H9 (cell line): ENCODE measurements at regions not wholly inside any gene's neighbourhood (a gene's known extent, or its start where the extent isn't known, plus 50 kb on each side); places are given as distances from the start of the nearest gene placed in this dataset.

Experiments used
- DNase-seq: peaks from one replicate; pipeline ENCODE4 v3.0.0-alpha.2; 2017
- H2AFZ ChIP-seq: one replicate; pipeline ENCODE4 v1.6.1; 2013; ENCODE audit warnings: mild to moderate bottlenecking, low read length, control low read depth, moderate library complexity
- H2AK5ac ChIP-seq: 2 replicates; pipeline ENCODE4 v1.6.1; 2013; ENCODE audit warnings: low read length, control low read depth, mixed read lengths; ENCODE audit not compliant: insufficient read length
- H2BK120ac ChIP-seq: one replicate; pipeline ENCODE4 v1.6.1; 2013; ENCODE audit warnings: low read depth, mild to moderate bottlenecking, low read length, control low read depth, inconsistent platforms; ENCODE audit not compliant: poor library complexity, severe bottlenecking
- H2BK12ac ChIP-seq: 2 replicates; pipeline ENCODE4 v1.6.1; 2013; ENCODE audit warnings: low read length, control low read depth, mixed read lengths, low read depth; ENCODE audit not compliant: insufficient read length
- H2BK15ac ChIP-seq: 2 replicates; pipeline ENCODE4 v1.6.1; 2013; ENCODE audit warnings: low read depth, low read length, control low read depth
- H2BK20ac ChIP-seq: one replicate; pipeline ENCODE4 v1.6.1; 2013; ENCODE audit warnings: low read depth, mild to moderate bottlenecking, low read length, control low read depth, inconsistent platforms; ENCODE audit not compliant: poor library complexity, severe bottlenecking
- H2BK5ac ChIP-seq: 2 replicates; pipeline ENCODE4 v1.6.1; 2013; ENCODE audit warnings: low read length, control low read depth, mixed read lengths; ENCODE audit not compliant: insufficient read length
- H3K14ac ChIP-seq: 2 replicates; pipeline ENCODE4 v1.6.1; 2013; ENCODE audit warnings: low read length, control low read depth; ENCODE audit not compliant: insufficient read depth
- H3K18ac ChIP-seq: 2 replicates; pipeline ENCODE4 v1.6.1; 2013; ENCODE audit warnings: low read depth, mild to moderate bottlenecking, mixed read lengths, low read length, control low read depth; ENCODE audit not compliant: insufficient read length
- H3K23ac ChIP-seq: 2 replicates; pipeline ENCODE4 v1.6.1; 2013; ENCODE audit warnings: low read length, control low read depth, mixed read lengths, low read depth; ENCODE audit not compliant: insufficient read length
- H3K23me2 ChIP-seq: 2 replicates; pipeline ENCODE4 v1.6.1; 2013; ENCODE audit warnings: low read depth, mild to moderate bottlenecking, mixed read lengths, low read length, control low read depth; ENCODE audit not compliant: insufficient read length, poor library complexity, severe bottlenecking
- H3K27ac ChIP-seq: 2 replicates; pipeline ENCODE4 v1.5.1; 2013; ENCODE audit warnings: low read length, control low read depth, mixed read lengths, low read depth; ENCODE audit not compliant: insufficient read length
- H3K27me3 ChIP-seq: 2 replicates; pipeline ENCODE4 v1.6.1; 2013; ENCODE audit warnings: low read length, control low read depth, inconsistent platforms; ENCODE audit not compliant: insufficient read depth
- H3K4ac ChIP-seq: 2 replicates; pipeline ENCODE4 v1.6.1; 2013; ENCODE audit warnings: low read depth, mild to moderate bottlenecking, control low read depth, inconsistent platforms, low read length, moderate library complexity
- H3K4me1 ChIP-seq: 2 replicates; pipeline ENCODE4 v1.6.1; 2013; ENCODE audit warnings: low read length, control low read depth, inconsistent platforms; ENCODE audit not compliant: insufficient read depth
- H3K4me2 ChIP-seq: 2 replicates; pipeline ENCODE4 v1.6.1; 2013; ENCODE audit warnings: low read length, control low read depth, mixed read lengths; ENCODE audit not compliant: insufficient read length, insufficient read depth
- H3K56ac ChIP-seq: 2 replicates; pipeline ENCODE4 v1.6.1; 2013; ENCODE audit warnings: low read depth, mild to moderate bottlenecking, mixed read lengths, low read length, control low read depth; ENCODE audit not compliant: insufficient read length
- H3K79me1 ChIP-seq: 2 replicates; pipeline ENCODE4 v1.6.1; 2013; ENCODE audit warnings: low read depth, mild to moderate bottlenecking, moderate library complexity, low read length, control low read depth, inconsistent platforms; ENCODE audit not compliant: insufficient read depth, poor library complexity, severe bottlenecking
- H3K79me2 ChIP-seq: 2 replicates; pipeline ENCODE4 v1.6.1; 2013; ENCODE audit warnings: low read length, control low read depth, inconsistent platforms; ENCODE audit not compliant: insufficient read depth
- H3K9ac ChIP-seq: 2 replicates; pipeline ENCODE4 v1.6.1; 2013; ENCODE audit warnings: low read length, control low read depth, mixed read lengths; ENCODE audit not compliant: insufficient read length; ENCODE audit errors: extremely low read depth
- H3K9me3 ChIP-seq: one replicate; pipeline ENCODE4 v1.6.1; 2013; ENCODE audit warnings: low read depth, low read length, inconsistent platforms; ENCODE audit not compliant: control insufficient read depth
- H3T11ph ChIP-seq: one replicate; pipeline ENCODE4 v1.6.1; 2013; ENCODE audit warnings: mild to moderate bottlenecking, low read length, control low read depth, inconsistent platforms
- H4K20me1 ChIP-seq: one replicate; pipeline ENCODE4 v1.6.1; 2013; ENCODE audit not compliant: control insufficient read depth, insufficient read length, insufficient read depth
- H4K5ac ChIP-seq: 2 replicates; pipeline ENCODE4 v1.6.1; 2013; ENCODE audit warnings: low read depth, mild to moderate bottlenecking, mixed read lengths, low read length, control low read depth; ENCODE audit not compliant: insufficient read length
- H4K8ac ChIP-seq: replicated peaks from 2 replicates; pipeline ENCODE4 v1.6.1; 2013; ENCODE audit warnings: low read length, control low read depth, mixed read lengths, low read depth; ENCODE audit not compliant: insufficient read length
- H4K91ac ChIP-seq: 2 replicates; pipeline ENCODE4 v1.6.1; 2013; ENCODE audit warnings: low read depth, mild to moderate bottlenecking, moderate library complexity, mixed read lengths, low read length, control low read depth; ENCODE audit not compliant: insufficient read length
- H3K27ac Mint-ChIP-seq, 3 experiments: 2 replicates in 2 of 3; 3 replicates in 1 of 3; pipeline ENCODE4 v1.8.0; 2020 to 2021; ENCODE audit warnings: mixed read lengths in 3 of 3, mild to moderate bottlenecking in 1 of 3, moderate library complexity in 1 of 3
- H3K27me3 Mint-ChIP-seq: 2 replicates; pipeline ENCODE4 v1.8.0; 2021; ENCODE audit warnings: low read depth, mild to moderate bottlenecking, moderate library complexity, mixed read lengths
- H3K36me3 Mint-ChIP-seq, 3 experiments: 2 replicates in 2 of 3; 3 replicates in 1 of 3; pipeline ENCODE4 v1.8.0; 2020 to 2021; ENCODE audit warnings: low read depth in 3 of 3, mixed read lengths in 3 of 3; ENCODE audit not compliant: insufficient read depth in 1 of 3
- H3K4me1 Mint-ChIP-seq, 2 experiments: 2 replicates each; pipeline ENCODE4 v1.8.0; 2020; ENCODE audit warnings: mixed read lengths in 2 of 2
- H3K4me3 Mint-ChIP-seq, 2 experiments: 2 replicates in 1 of 2; 3 replicates in 1 of 2; pipeline ENCODE4 v1.8.0; 2020 to 2021; ENCODE audit warnings: mild to moderate bottlenecking in 2 of 2, mixed read lengths in 2 of 2, moderate library complexity in 1 of 2
- H3K9me3 Mint-ChIP-seq, 2 experiments: 2 replicates in 1 of 2; 3 replicates in 1 of 2; pipeline ENCODE4 v1.8.0; 2020; ENCODE audit warnings: mild to moderate bottlenecking in 2 of 2, mixed read lengths in 2 of 2, moderate library complexity in 1 of 2
- WGBS: extraction: QIAGEN DNeasy Blood & Tissue Kit; methylation state at CpG from one replicate; pipeline ENCODE4 v1.1.7; 2013; ENCODE audit warnings: missing lambda C conversion rate, low lambda C conversion rate, mixed read lengths; ENCODE audit not compliant: insufficient read length; ENCODE audit errors: extremely low coverage; 5-methylcytosine and 5-hydroxymethylcytosine counted together
- TF ChIP-seq, protein P1 (sequence below): fragments of 200-600 bp; sonication (generic); conservative IDR thresholded peaks from 3 replicates; pipeline ENCODE4 v1.8.0; 2021; ENCODE audit warnings: antibody characterized with exemption, mild to moderate bottlenecking

GRCh38 chr18:38458698-38459097, 893.1 kb upstream of the CELF4 start:
- Histone ChIP-seq H4K20me1 (no peaks in the 10 kb centered on the region), H3K14ac (no peak overlapping the region), H3K27me3 (no peaks in the 10 kb centered on the region), H3K79me2 (no peaks in the 10 kb centered on the region), H2AK5ac (no peak overlapping the region), H4K5ac (no peak overlapping the region), H2BK5ac (no peak overlapping the region), H3T11ph (no peak overlapping the region), H3K79me1 (no peaks in the 10 kb centered on the region), H3K23ac (no peak overlapping the region), H2AFZ (no peak overlapping the region), H3K4me2 (no peak overlapping the region), H4K91ac (no peak overlapping the region), H2BK12ac (no peak overlapping the region), H2BK15ac (no peak overlapping the region), H3K9ac (no peak overlapping the region), H2BK20ac (no peak overlapping the region), H4K8ac (no peak overlapping the region), H3K4ac (no peak overlapping the region), H3K27ac (no peak overlapping the region), H3K9me3 (no peaks in the 10 kb centered on the region), H2BK120ac (no peak overlapping the region), H3K4me1 (no peaks in the 10 kb centered on the region), H3K56ac (no peak overlapping the region), H3K18ac (no peak overlapping the region), H3K23me2 (no peaks in the 10 kb centered on the region)
- Mint-ChIP-seq H3K4me1 (no peaks in the 10 kb centered on the region; a peak in 1 of 4 replicates), H3K9me3 (no peaks in the 10 kb centered on the region), H3K36me3 (no peaks in the 10 kb centered on the region), H3K4me3 (no peak overlapping the region), H3K27me3 (no peaks in the 10 kb centered on the region), H3K27ac (no peak overlapping the region)
- TF ChIP-seq, protein P1, sequence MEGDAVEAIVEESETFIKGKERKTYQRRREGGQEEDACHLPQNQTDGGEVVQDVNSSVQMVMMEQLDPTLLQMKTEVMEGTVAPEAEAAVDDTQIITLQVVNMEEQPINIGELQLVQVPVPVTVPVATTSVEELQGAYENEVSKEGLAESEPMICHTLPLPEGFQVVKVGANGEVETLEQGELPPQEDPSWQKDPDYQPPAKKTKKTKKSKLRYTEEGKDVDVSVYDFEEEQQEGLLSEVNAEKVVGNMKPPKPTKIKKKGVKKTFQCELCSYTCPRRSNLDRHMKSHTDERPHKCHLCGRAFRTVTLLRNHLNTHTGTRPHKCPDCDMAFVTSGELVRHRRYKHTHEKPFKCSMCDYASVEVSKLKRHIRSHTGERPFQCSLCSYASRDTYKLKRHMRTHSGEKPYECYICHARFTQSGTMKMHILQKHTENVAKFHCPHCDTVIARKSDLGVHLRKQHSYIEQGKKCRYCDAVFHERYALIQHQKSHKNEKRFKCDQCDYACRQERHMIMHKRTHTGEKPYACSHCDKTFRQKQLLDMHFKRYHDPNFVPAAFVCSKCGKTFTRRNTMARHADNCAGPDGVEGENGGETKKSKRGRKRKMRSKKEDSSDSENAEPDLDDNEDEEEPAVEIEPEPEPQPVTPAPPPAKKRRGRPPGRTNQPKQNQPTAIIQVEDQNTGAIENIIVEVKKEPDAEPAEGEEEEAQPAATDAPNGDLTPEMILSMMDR, result no peak
- no CpG with 5 or more reads among the region's 3 CpGs for WGBS
- DNase-seq, result no peak
